Endothelial cell of umbilical vein (primary cell): ENCODE measurements at regions not wholly inside any gene's neighbourhood (a gene's known extent, or its start where the extent isn't known, plus 50 kb on each side); places are given as distances from the start of the nearest gene placed in this dataset.

ENCODE experiments used
- CTCF ChIP-seq, 2 donors: IDR thresholded peaks; 1 replicate in 1 of 2; 2 replicates in 1 of 2; pipeline ENCODE4 v1.5.1; 2011; ENCODE audit warnings: low read length in 2 of 2, mild to moderate bottlenecking in 2 of 2, moderate library complexity in 2 of 2, control low read depth in 1 of 2, inconsistent platforms in 1 of 2, low read depth in 1 of 2; ENCODE audit not compliant: insufficient read depth in 1 of 2; ENCODE audit errors: extremely low read depth in 1 of 2
- POLR2A ChIP-seq: IDR thresholded peaks from 2 replicates; pipeline ENCODE4 v1.6.1; 2012; ENCODE audit warnings: low read depth, mild to moderate bottlenecking, control low read depth, low read length
- POLR2AphosphoS5 ChIP-seq: IDR thresholded peaks from 2 replicates; pipeline ENCODE4 v1.6.1; 2012; ENCODE audit warnings: low read depth, mild to moderate bottlenecking, control low read depth, low read length, moderate library complexity; ENCODE audit not compliant: insufficient read depth

- TF ChIP-seq POLR2A (no peak), CTCF (IDR thresholded peaks at IDR 0.05; ENCODE audit: extremely low read depth in 1 of 2, insufficient read depth in 1 of 2, low read depth in 1 of 2, low read length in 2 of 2) (no peak), POLR2AphosphoS5 (no peak)
Observed at GRCh38 chr13:61109741-61110140, 305.9 kb downstream of the PCDH20 start.
